PC-3 (cell line): ENCODE measurements at regions not wholly inside any gene's neighbourhood (a gene's known extent, or its start where the extent isn't known, plus 50 kb on each side); places are given as distances from the start of the nearest gene placed in this dataset.

ENCODE experiments used
- CTCF ChIP-seq: fragments of 300-600 bp; sonication (generic); conservative IDR thresholded peaks from 2 replicates; pipeline ENCODE4 v1.5.1; 2017; ENCODE audit warnings: antibody characterized with exemption, low read depth, mild to moderate bottlenecking, low read length
- EZH2 ChIP-seq: fragments of 300-600 bp; sonication (generic); IDR thresholded peaks from one replicate; pipeline ENCODE4 v1.6.1; 2017; ENCODE audit warnings: antibody characterized with exemption, mild to moderate bottlenecking, low read length; ENCODE audit not compliant: unreplicated experiment
- EZH2phosphoT487 ChIP-seq: fragments of 300-600 bp; sonication (generic); IDR thresholded peaks from 2 replicates; pipeline ENCODE4 v1.6.1; 2018; ENCODE audit warnings: mild to moderate bottlenecking, antibody characterized with exemption, low read length, borderline replicate concordance

GRCh38 chr21:29228306-29228705 lies 70.4 kb upstream of the BACH1 start:
- no peak for TF ChIP-seq EZH2phosphoT487
- TF ChIP-seq CTCF, result no peak
- no peak for TF ChIP-seq EZH2
